HG03342 (cell line): ENCODE measurements at regions not wholly inside any gene's neighbourhood (a gene's known extent, or its start where the extent isn't known, plus 50 kb on each side); places are given as distances from the start of the nearest gene placed in this dataset.
A peak's percentile ranks its signal among the peaks of the same experiment; 100 is the strongest.

ENCODE experiments used
- ATAC-seq: cut with Tn5 transposase; IDR thresholded peaks from one replicate; pipeline ENCODE4 v1.9.1; 2021; ENCODE audit warnings: mild to moderate bottlenecking, moderate library complexity; ENCODE audit not compliant: unreplicated experiment

GRCh38 chr6:33924681-33925080, 120.9 kb upstream of the MLN start:
- no peak for ATAC-seq

DNA sequence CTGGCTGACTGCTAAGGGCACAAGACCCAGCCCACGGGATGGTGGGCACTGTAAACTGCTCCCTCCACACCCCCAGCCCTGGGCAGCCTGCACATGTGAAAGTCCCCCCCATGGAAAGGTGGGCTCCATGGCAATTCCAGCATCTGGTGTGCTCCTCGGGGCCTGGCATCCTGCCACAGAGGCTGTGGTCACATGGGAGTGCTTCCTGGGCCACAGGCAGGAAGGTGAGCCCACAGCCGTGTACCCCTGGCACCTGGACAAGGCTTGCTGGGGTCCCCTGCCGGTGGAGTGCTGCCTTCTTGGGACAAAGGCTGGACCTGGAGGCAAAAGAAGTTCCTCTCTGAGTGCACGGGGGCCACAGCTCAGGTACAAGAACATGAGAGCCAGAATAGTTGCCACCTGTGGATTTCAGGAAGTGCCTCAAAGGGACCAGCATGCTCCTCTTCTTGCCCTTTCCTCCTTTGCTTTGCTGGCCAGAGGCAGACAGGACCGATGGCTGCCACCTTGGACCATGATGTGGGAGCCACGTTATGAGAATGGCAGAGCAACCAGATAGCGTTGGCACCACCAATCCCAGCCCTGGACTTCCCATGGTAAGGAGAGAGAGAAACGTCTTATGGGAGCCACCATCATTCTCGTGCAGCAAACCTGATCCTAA, 120.2 kb upstream of the MLN start:
- ATAC-seq, result no peak

- ATAC-seq, result no peak
These were observed 117.9 kb upstream of the MLN start for GRCh38 chr6:33921745-33922144.

GRCh38 chr6:33918175-33918695, 114.4 kb upstream of the MLN start:
- no peak for ATAC-seq

DNA sequence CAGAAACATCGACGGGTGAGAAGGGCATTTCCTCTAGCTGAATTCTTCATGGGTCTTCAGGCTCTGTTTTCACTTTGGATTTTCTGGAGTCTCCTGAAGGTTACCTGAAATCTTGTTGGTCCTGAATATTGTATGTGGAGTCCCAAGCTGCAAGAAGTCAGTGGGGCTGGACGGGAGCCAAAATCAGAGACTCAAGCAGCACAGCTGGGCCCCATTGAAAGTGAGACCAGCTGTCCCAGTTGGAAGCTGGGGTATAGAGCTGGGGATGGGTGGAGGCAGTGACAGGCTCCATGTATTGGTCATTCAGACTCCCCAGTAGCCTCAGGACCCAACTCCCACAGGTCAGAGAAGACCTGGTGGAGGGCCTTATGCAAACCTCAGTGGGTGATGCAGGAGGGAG, 111.3 kb upstream of the MLN start:
- no peak for ATAC-seq

DNA sequence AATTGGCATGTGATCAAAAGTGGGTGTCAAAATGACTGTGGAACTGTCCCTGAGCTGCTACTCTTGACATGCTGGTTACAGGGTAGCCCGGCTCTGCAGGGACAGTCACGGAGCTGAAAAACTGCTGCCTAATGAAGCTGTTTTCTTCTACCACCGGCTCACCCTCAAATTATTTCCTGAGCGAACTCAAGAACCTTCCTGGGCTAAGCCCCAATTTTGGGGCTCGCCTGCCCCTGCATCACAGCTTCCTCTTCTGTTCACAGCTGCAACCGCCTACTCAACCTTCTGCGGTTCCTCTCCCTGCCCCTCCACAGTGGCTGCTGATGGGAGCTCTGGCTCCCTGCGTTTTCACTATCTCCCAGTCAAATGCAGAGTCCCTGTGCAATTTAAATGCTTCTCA, 110.8 kb upstream of the MLN start:
- ATAC-seq, result no peak

DNA sequence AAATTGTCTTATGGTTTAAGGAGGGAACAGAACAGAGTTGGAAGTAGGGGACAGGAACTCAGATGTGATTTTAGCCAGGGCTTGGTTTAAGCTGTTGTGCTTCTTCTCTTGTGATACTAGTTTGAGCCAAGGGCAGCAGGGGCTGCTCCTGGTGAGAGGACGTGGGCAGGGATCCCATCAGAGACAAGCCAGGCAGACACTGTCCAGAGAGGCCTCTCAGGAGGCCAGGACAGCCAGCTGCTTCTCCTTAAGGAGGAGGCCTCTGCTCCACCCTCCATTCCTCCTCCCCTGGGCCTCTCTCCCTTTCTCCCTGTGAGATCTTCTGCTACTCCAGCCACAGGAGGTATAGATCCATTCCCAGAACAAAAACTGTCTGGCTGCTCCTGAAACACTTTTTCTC, 108.4 kb upstream of the MLN start:
- no peak for ATAC-seq

- ATAC-seq, result no peak
These were observed 107.7 kb upstream of the MLN start for GRCh38 chr6:33911488-33911887.

- no peak for ATAC-seq
These were observed 106.8 kb upstream of the MLN start for GRCh38 chr6:33910594-33910993.

- no peak for ATAC-seq
These were observed 105.9 kb upstream of the MLN start for GRCh38 chr6:33909737-33910136.

GRCh38 chr6:33908025-33908424, 104.2 kb upstream of the MLN start:
- ATAC-seq, result no peak

DNA sequence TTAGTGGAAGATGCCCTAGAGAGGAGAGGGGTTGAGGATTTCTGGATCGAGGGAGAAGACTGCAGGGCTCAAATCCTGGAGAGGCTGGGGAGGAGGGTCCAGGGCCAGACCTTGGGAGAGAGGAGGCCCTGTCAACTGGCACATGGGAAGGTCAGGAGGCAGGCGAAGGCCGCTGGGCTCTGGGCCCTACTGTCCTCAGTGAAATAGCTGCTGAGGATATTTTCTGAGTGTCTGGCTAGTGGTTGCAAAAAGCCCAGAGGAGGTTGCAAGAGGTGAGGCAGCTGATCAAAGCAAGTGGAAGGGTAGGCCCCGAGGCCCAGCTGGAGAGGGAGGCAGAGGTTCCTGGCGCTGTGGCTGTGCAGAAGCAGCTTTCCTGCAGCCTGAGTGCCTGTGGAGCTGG, 103.4 kb upstream of the MLN start:
- ATAC-seq, result no peak

DNA sequence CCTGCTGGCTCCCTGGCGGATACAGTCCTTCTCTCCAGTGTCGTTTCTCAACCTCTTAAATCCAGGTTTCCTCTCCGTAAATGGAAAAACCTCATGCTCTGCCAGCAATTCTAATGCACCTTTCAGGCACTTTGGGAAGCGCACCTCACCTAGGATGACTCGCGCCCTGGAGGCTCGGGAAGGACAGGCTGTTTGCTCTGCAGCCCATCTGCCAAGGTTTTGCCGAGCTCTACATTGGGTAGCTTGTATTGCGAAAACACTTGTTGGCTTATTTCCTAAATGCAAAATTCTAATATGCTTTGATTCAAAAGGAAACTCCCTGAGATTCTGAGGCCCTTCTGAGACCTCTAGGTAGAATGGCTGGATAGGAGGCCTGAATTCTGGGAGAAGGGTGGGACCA, 102.6 kb upstream of the MLN start:
- no peak for ATAC-seq

GRCh38 chr6:33905071-33905609, 101.3 kb upstream of the MLN start:
- ATAC-seq, result no peak

DNA sequence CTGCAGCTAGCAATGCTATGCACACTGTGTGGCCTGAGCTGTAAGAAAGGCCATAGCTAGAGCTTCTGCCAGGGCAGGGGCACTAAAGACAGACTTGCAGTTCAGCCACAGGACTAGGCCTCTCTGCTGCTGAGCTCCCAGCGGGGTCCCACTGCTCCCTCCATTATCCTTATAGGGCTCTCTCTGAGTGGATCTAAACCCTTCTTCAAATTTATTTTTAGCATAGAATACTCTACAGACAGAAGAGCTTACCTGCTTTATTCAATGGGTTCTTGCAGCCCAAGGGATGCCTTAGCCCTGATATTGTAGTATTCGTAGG, 100.9 kb upstream of the MLN start:
- ATAC-seq, result no peak

DNA sequence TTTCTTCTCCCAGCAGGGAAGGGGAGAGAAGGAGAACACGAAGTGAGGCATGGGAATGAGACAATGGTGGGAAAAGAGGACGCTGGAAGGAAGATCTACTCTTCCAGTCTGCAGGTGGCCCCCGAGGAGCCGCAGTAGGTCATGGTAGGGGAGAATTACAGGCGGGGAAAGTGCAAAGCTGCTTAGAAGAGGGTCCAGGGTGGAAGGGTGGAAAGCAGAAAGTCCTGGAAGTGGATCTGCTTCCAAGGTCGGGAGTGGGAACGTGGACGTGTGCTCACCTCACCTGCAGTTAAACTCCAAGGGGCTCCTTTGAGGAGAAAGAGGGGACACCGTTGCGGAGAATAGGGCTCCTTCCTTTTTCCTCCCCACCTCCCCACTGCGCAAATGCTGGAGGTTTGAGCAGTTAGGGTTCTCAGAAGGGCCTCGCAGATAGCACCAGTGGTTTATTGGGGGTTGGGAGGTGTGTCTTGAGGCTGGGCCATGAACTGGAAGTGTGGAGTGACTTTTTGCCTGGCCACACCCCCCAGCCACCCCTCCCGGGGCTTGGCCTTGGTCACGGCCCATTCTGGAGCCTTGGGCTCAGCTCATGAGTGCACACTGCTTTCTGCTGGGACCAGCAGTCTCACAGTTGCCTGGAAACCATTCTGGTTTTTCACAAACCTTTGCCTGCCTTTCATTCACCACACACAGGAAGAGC, 100.4 kb upstream of the MLN start:
- peak; percentile 69 for ATAC-seq

GRCh38 chr6:33903579-33903978, 99.8 kb upstream of the MLN start:
- ATAC-seq, result no peak

GRCh38 chr6:33902457-33902853, 98.7 kb upstream of the MLN start:
- no peak for ATAC-seq

DNA sequence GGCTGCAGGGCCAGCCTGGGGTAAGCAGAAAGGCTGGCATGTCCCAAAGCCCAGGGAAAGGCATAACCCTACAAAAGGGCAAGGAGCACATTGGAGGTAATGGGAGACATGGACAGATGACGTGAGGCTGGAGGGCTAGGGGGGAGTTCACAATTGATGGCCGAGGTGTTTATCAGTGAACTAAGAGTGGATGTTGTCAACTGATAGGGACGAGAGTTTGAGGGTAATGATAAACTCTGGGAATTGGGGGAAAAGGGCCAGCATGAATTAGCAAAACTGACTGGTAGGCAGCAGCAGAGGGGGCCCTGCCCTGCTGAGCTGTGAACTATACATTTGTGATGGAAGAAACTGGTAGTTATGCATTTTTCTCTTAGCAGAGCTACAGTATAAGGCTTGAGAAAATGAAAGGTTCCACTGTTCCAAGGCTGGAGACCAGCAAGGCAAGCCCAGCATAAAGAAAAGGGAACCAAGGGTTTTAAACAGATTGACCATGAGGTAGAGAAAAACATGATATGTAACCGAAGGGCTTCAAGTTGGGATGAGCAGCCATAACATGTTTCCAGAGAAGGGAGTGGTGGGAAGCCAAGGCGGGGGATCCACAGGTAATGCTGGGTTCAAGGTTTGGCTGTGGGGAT, 98.1 kb upstream of the MLN start:
- no peak for ATAC-seq

DNA sequence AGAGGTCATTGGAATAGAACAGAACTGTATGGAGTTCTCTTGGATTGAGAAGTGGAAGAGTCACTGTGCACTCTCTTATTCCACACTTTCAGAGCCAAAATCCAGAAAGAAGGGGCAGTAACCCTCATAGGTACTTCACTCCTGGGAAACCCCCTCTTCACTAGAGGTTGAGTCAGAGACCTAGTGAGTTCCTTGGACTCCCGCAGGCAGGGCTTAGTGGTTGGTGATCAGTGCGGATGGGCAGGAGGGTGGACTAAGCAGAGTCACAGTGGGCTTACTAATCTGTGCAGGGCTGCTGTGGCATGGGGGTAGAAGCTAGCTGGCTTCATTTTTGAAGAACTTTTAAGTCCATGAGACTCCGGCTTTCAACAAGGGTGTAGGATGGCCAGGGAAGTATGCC, 95.0 kb upstream of the MLN start:
- no peak for ATAC-seq

DNA sequence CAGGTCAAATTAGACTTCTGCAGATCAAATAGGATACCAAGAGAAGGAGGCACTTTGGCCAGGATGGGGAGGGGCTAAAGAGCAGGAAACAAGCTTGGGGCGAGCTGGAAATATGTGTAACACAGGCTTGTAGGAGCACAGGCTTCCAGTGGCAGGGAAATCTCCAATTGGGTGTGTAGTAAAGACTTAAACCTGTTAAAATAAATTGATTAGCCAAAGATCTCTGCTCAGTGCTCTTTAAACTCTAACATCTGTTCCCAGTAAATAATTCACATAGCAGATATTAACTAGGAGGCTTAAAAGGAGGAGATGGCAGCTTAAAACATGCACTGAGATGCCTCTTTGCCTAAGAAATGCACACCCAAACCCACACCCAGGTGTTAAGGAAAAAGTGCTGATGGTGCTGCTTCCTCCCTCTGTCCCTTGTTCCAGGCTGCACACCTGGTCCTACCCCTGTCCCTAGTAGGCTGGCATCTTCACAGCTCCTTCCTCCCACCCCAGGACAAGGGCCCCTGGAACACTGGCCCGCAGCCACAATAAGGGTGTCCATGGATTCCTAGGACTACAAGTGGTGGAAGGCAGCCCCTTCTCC, 93.5 kb upstream of the MLN start:
- no peak for ATAC-seq
